ENCODE measurements at regions not wholly inside any gene's neighbourhood (a gene's known extent, or its start where the extent isn't known, plus 50 kb on each side); places are given as distances from the start of the nearest gene placed in this dataset.
"Not testable (repeated sequence)": the region's sequence is repeated elsewhere in the genome, so short reads cannot be mapped to it uniquely, and the experiment has no call there.

DNA sequence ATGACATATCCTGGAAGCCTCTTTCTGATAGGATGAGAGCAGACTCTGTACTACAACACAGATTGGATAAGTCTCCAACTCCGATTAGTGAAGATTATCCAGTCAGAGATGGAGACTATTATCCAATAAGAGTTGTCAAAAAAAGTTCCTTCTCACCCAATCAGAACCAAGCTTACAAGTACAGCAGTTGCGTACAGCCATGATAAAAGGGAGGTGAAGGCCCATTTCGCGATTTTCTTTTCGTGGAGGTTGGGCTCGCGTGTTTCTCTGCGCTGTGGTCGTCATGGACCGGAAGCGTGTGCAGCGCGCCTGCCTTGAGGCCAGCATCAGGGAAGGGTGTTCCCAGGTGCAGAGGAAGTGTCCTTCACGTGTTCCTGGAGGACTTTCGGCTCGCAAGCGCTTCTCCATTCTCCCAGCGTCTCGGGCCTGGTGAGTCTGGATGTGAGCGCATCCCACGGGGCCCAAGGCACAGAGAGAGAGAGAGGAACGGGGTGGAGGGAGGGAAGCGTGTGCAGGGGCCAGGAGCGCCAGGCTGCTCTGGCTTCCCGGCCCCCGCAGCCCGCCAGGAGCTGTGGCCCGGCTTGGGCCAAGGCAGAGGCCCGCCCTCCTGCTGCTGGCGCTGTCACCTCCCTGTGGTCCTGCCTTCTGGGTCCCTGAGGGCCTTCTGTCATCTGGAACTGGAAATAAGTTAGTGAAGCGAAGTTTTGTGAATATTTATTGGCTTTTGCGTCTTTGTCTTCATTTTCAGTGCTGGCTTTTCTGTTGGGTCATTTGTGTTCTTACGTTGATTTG lies 53.9 kb downstream of the CDRT15L2 start:
- not testable (repeated sequence) for DNase-seq

DNA sequence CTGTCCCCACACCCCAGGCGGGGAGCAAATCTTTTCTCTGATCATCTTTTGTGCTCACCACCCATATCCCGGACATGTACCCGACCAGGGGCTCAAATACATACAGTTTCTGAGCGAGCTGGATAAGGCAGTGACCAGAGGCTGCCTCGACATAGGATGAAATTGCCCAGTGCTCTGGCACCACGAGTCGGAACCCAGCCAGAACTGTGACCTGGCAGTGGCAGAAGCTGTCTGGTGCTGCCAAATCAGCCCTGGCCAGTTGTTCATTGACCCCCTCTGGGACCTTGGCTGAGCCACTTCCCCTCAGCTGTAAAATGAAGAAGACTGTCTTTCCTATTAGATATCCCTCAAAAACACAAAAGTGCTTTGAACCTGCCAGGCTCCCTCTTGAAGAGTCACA lies 60.6 kb downstream of the CDRT15L2 start:
- DNase-seq = not testable (repeated sequence)

DNA sequence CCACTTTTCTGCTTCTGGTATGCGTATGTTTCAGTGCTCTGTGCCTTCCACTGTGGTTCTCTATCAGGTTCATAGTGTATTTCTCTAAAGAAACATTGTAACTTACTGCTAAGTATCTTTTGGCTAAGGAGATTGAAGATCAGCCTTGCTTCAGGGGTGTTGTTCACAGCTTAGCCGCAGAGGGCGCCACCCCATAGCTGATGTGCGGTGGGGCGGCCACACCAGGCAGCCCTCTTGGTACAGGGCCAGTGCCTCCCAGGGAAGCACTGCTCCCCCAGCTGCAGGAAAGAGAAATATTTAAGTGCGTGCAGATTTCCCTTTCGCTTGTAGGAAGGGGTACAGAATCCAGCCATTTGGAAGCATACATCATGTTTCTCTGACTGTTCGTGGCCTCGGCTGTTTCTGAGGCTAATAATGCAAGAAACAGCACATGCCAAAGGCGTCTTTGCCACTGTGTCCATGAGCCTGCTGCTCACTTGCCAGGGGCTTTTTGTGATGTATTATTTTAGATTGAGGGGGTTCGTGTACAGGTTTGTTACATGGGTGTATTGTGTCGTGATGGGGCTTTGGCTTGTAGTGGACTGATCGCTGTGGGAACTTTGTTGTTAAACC lies 67.2 kb downstream of the CDRT15L2 start:
- peak; percentile 26 to 34 for DNase-seq

DNA sequence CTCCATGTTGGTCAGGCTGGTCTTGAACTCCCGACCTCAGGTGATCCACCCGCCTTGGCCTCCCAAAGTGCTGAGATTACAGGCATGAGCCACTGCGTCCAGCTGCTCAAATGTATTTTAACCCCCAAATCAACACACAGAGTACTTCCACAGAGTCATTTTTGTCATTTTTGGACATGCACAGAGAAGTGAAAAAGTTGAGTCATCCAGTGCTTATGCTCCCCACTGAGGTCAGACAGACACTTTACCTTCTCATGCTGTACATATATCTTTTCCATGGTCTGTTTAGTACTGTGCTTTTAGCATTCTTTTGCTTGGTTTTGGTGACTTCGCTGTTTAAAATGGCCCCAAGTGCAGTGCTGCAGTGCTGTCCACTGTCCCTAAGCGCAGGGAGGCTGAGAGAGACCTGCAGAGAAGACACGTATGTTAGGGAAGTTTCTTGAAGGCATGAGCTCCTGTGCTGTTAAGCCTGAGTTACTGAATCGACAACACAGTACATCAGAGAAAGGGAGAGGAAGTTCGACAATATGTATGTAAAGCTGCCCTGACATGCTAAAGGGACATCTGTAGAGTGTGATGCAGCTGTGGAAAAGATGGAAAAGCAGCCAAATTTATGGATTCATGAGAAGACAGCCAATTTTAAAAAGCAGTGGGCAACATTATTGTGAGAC lies 69.7 kb downstream of the CDRT15L2 start:
- DNase-seq = not testable (repeated sequence)

DNA sequence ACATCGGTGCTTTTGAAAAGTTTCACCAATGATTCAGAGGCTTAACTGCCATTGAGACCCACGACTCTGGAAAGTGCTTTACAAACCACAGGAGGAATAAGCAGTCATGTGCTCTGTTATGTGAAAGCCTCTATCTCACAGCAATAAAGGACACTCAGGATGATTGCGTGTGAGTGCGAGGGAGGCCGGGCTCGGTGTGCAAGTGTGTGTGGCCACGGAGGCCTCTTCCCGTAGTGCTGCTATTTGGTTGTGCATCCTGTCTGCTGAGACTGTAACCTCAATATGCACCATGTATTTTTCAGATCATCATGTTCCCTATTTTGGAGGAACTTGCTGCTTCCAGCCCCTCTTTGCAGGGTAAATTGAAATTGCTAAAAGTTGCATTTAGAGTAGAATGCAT lies 71.5 kb downstream of the CDRT15L2 start:
- not testable (repeated sequence) for DNase-seq

DNA sequence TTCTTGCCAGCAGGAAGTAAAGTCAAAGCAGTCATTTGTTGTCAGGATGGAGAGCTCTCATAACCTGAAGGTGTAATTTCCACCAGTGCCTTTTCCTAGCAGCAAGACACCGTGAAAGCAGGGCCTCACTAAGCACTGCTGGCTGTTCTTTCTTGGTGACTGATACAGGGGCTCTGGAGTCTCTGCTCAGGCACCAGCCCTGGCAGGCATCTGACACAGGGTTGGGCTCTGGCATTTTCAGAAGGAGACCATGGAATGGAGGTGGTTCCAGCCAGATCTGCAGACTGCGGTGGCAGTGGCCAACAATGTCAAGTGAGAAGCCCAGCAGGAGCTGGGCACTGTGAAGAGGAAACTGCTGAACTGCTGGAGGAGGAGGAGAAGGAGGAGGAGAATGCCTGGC lies 72.2 kb downstream of the CDRT15L2 start:
- DNase-seq = not testable (repeated sequence)

DNA sequence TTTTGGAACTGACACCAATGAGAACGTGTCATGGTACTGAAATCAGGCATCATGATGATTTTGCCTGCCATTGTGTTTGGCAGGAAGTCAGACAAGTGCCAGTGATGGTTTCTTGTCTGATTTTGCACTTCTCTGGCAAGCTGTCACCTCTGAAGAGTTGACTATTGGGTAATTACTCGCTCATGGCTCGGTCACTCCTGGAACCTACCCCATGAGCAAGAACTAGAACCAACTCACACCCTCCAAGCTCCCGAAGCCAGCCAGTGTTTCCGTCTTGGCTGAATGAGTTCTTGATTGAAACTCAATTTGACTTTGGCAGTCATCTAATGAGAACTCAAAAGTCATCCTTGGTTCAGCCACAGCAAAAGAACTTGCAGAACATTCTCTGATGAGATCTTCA lies 73.9 kb downstream of the CDRT15L2 start:
- DNase-seq = not testable (repeated sequence)

DNA sequence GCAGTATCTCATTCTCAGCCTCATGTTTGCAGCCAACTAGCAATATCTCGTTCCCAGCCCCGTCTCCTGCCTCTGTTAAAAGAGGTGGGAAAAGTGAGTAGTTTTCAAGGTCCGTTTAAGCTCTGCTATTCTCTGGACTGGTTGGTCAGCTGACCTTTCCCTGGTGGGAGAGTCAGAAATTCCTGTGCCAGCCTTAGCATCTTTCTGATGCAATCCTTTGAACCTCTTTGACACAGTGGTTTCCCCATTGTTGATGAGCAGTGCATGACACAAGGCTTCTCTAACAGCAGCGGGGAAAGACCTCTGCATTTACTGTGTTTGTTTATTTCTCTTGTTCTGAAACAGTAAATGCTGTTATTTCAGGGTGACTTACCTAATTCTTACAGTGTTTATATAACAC lies 74.6 kb downstream of the CDRT15L2 start:
- DNase-seq = not testable (repeated sequence)

DNA sequence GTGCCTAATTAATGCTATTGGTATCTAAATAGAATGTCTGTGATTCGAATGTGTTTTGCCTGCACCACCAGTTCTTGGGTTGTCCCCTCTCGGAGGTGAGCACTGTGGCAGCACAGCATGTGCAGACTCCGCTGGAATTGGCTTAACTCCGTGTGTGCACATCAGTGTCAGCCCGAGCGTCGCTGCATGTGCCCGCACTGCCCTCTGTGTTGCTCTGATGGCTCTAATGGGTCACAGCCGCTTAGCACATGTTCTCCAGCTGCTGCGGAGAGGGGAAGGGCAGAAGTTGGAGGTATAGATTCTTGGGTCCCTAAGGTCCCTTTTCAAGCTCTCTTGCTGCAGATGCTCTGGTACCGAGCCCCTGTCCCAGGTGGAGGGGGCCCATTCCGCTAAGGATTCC lies 75.1 kb downstream of the CDRT15L2 start:
- not testable (repeated sequence) for DNase-seq

DNA sequence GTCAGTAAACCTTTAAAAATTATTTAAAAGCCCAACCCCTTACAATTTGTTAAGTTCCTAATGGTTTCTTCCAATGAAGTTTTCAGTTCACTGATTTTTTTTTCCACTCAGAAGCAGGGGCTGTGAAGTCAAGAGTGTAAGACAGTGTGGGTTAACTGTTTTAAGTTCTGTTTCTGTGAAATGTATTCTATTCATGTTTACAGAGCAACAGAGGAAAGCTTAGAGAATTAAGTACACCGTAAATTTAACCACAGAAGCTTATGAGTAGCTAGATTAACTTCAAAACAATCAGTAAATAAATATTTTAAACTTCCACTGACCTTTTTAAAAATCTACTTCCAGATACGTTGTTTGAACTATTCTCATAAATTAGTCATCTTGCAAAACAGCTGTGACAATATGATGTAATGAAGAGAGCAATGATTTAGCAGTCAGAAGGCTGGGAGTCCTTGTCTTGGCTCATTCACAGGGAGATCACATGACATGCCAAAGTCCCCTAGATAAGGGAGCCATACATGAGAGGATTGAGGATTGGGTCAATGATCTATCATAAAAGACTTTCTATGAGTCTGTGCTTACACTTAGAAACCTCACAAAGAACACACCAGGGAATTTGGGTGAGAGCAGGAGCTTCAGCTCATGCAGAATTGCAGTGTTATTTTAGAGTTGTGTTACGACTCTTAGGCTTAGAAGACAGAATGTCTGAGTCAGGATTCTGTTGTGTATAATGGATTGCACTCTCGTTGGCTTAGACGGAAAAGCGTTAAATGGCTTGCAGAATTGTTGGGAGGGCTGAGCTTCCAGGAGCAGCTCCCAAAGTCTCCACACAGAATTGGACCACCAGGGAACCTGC lies 85.8 kb downstream of the CDRT15L2 start:
- DNase-seq = not testable (repeated sequence)

DNA sequence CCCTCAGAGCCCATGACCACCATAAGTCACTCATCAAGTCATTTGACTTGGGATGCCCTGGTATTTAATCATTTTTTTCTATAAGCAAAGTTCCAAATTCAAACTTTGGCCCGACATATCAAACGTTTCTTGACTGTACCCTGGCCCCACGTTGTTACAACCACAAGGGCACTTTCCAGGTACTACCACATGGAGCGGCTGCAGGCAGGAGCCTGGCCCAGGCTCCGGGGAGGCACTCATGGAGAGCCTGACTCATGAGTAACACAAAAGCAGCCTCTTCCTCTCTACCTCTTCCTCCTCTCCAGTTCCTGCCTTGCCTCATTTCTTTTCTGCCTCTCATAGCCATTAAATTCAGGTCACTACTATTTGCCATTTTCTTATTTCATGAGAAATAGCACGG lies 87.2 kb downstream of the CDRT15L2 start:
- DNase-seq = not testable (repeated sequence)

DNA sequence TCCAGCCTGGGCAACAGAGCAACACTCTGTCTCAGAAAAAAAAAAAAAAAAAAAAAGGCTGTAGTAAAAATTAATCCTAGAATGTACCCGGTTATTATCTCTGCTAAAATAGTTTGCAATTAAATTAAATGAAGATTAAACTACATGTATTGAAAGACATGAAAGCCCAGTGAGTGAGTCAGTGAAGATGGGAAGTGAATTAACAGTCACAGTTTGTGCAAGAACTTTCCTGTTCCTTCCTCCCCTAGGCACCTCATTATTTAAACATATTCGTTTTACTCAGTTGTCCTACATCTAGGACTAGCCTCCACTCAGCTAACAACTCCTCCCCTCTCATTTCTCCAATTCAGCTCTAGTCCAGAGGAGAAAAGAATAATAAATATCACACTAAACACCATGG lies 88.2 kb downstream of the CDRT15L2 start:
- not testable (repeated sequence) for DNase-seq

DNA sequence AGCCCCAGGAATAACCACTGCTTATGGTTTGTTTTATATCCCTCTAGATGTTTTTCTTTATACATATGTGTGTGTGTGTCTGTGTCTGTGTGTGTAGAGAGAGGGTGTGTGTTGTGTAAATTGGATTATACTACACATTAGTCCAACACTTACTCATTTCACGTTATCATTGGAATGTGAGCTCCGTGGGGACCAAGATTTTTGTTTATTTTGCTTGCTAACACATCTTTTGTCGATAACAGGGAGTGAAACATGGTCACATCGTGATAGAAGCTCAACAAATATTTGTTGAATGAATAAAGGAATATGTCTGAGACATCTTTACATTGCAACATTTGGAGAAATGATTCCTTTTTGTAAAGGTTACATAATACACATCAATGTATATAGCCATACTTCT lies 88.8 kb downstream of the CDRT15L2 start:
- DNase-seq = not testable (repeated sequence)

DNA sequence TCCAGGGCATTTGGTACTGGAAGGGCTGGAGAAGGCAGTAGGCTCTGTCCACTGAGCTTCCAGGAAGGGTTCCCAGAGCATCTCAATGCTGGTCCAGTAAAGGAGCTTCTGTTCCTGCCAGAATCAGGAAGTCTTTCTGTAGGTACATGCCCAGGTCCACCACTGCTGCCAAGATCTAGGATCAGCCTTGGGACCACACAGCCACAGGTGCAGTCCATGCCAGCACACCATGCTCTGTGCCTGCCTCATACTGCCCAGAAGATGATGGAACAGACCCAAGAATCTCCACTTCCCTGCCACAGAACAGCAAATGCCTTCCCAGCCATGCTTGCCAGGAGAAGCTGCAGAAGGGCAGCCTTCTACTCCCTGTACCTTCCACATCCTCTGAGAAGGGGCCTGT lies 89.3 kb downstream of the CDRT15L2 start:
- not testable (repeated sequence) for DNase-seq

DNA sequence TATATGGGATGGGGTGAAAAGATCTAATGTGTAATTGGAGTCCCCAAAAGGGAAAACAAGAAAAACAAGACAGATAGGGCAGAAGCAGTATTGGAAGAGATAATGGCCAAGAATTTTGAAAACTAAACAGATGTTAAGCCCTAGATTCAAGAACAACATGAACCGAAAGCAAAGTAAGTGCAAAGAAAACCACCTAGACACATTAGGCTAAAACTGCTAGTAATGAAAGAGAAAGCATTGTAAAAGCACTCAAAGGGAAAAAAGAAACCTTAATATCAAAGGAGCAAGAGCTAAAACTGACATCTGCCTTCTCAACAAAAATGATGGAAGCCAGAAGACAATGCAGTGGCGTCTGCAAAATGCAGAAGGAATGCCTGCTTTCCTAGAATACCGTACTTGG lies 91.0 kb downstream of the CDRT15L2 start:
- not testable (repeated sequence) for DNase-seq

DNA sequence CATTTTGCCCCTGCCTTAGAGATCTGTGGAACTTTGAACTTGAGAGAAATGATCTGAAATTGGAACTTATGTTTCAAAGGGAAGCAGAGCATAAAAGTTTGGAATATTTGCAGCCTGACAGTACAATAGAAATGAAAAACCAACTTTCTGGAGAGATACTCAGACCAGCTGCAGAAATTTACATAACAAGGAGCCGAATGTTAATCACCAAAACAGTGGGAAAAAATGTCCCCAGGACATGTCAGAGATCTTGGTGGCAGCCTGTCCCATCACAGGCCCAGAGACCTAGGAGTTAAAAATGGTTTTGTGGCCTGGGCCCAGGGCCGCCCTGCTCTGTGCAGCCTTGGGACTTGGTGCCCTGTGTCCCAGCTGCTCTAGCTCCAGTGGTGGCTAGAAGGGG lies 94.8 kb downstream of the CDRT15L2 start:
- not testable (repeated sequence) for DNase-seq

DNA sequence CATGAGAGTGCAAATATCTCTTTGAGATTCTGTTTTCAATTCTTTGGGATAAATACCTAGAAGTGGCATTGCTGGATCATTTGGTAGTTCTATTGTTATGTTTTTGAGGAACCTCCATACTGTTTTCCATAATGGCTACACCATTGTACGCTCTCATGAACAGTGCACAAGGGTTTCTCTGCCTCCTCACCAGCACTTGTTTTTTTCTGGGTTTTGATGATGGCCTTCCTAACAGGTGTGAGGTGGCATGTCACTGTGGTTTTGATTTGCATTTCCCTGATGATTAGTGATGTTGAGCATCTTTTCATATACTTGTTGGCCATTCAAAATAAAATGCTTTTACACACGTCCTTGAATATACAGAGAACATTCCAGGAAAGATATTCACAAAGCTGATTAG lies 96.2 kb downstream of the CDRT15L2 start:
- DNase-seq = not testable (repeated sequence)

DNA sequence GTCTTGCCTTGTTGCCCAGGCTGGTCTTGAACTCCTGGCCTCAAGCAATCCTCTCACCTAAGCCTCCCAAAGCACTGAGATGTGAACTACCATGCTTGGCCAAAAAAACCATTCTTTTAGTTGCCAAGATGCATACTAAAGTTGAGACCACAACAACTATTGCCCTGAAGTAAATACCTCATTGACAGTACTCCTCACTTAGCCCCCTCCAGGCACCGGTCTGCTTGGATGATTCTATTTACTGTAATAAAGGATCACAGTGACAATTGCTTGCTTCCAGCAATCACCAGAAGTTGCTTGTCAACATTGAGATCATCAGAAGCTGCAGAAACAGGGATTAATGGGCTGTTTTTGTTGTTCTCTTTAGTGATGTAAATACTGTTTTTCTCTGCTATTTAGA lies 97.1 kb downstream of the CDRT15L2 start:
- DNase-seq = not testable (repeated sequence)

DNA sequence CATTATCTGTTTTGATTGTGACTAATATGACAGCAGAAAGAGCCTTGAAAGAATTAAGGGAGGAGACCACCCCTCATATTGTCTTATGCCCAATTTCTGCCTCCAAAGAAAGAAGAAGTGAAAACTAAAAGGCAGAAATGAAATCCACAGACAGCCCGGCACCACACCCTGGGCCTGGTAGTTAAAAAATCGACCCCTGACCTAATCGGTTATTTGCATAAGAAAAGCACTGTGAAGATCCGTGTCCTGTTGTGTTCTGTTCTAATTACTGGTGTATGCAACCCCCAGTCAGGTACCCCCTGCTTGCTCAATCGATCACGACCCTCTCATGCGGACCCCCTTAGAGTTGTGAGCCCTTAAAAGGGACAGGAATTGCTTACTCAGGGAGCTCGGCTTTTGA lies 97.9 kb downstream of the CDRT15L2 start:
- DNase-seq = not testable (repeated sequence)

DNA sequence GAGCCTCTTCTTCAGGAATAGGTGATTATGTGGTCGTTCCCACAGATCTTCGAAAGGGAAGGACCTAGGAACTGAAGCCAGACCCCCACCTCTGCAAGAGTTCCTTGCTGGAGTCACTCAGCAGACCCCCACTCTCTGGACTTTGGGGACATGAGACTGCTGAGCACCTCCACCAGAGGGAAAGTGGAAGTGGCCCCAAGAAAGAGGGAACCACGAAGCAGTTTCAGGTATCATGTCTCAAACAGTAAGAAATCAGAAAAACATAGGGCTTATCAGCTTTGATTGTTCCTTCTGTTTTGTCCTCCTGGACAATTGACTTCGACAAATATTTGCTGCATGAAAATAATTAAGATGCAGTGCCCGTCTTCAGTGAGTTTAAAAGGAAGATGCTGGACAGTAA lies 98.9 kb downstream of the CDRT15L2 start:
- DNase-seq = not testable (repeated sequence)

DNA sequence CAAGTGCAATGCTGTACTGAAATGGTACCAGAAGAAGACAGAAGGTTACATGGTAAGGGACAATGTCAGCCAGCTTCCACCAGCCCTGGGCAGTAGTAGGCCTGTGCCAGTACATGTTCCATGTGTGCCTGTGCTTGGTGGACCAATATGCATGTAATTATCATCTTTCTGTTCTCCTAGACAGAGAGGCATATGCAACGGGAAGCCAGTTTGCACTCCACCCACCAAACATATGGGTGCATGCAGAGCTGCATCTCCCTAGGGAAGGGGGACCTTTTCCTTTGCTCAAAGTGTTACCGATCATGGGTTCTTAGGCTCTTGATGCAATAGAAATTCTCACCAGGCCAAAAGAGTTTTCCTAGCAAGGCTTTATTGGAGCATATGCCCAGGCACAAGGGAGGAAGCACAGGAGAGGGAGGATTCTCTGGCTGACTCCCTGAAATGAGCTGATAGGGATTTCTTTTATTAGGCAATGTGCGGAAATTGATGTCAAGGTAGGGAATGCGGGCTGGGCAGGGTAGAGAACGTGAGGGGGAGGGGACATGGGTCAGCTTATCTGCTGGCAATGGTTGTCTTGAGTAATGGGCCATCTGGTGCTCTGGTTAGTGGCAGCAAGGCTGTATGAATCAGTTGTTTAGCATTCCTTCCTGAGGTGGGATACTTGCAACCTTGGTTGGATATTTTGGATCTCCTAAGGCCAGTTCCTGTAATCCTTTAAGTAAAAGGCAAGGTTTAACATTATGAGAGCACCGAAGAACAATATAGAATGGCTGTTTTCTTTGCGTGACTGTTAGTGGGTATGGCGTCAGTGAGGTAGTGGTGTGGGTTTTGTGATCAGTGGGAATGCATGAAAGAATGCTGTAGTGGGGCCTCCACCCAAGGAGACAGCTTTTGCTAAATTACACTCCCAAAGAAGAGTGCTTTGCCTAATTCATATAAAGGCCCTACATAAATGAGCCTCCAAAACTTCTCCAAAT lies 102.5 kb downstream of the CDRT15L2 start:
- not testable (repeated sequence) for DNase-seq

Measured in activated CD4-positive, alpha-beta T cell treated with anti-CD3 and anti-CD28 coated beads, Interleukin-2, amount 50 U/mL, for 48 hours (primary cell).